A549 (cell line): ENCODE measurements at regions not wholly inside any gene's neighbourhood (a gene's known extent, or its start where the extent isn't known, plus 50 kb on each side); places are given as distances from the start of the nearest gene placed in this dataset.

Source experiments
- ATAC-seq, 2 experiments: fragments of 200-7000 bp in 1 of 2; fragments of >200 bp in 1 of 2; cut with Nextera tagmentation in 1 of 2; cut with Tn5 transposase in 1 of 2; 3 replicates each; pipeline versions ENCODE4 v1.8.0 to v1.9.1; 2018 to 2020; ENCODE audit warnings: mild to moderate bottlenecking in 1 of 2, moderate library complexity in 1 of 2
- CTCF ChIA-PET: fragments of 300-600 bp; sonication (Branson Sonifier 250); formaldehyde crosslinking; extraction: SDS; loops from one replicate; lab custom pipeline; 2021; ENCODE audit warnings: antibody characterized with exemption, inconsistent platforms; lab: Yijun Ruan, JAX
- POLR2A ChIA-PET: fragments of 350-600 bp; formaldehyde crosslinking; extraction: SDS; loops from one replicate; lab custom pipeline; 2021; ENCODE audit warnings: antibody characterized with exemption, inconsistent platforms; lab: Yijun Ruan, JAX
- DNase-seq, 2 experiments: peaks; one replicate each; pipeline versions ENCODE4 v3.0.0 to v3.0.0-alpha.2; 2011 to 2016; ENCODE audit warnings: low read depth in 1 of 2, low spot score in 1 of 2
- FAIRE-seq: peaks from 2 replicates; lab custom pipeline; 2011; peaks lifted over from hg19 to GRCh38; lab: Jason Lieb, UNC
- H3K27ac ChIP-seq, 2 experiments: fragments of >200 bp; sonication (Bioruptor Twin); formaldehyde crosslinking; 3 replicates each; pipeline ENCODE4 v1.5.1; 2016 to 2017
- H3K4me1 ChIP-seq: fragments of >200 bp; sonication (Bioruptor Twin); formaldehyde crosslinking; 3 replicates; pipeline ENCODE4 v1.6.1; 2016
- H3K4me2 ChIP-seq: fragments of >200 bp; sonication (Bioruptor Twin); formaldehyde crosslinking; 3 replicates; pipeline ENCODE4 v1.6.1; 2016
- H3K4me3 ChIP-seq: fragments of >200 bp; sonication (Bioruptor Twin); formaldehyde crosslinking; 3 replicates; pipeline ENCODE4 v1.5.1; 2016
- H3K9me3 ChIP-seq: fragments of >200 bp; sonication (Bioruptor Twin); formaldehyde crosslinking; 3 replicates; pipeline ENCODE4 v1.6.1; 2016
- BHLHE40 ChIP-seq: IDR thresholded peaks from 2 replicates; pipeline ENCODE4 v1.6.1; 2012; ENCODE audit warnings: low read depth, low read length, inconsistent platforms
- CHD2 ChIP-seq: fragments of 150-350 bp; IDR thresholded peaks from 2 replicates; pipeline ENCODE4 v1.6.1; 2014; ENCODE audit warnings: low read length; ENCODE audit not compliant: partially characterized antibody
- CHD4 ChIP-seq: fragments of 200-600 bp; sonication (generic); IDR thresholded peaks from 2 replicates; pipeline ENCODE4 v1.6.1; 2016; ENCODE audit warnings: antibody characterized with exemption, mild to moderate bottlenecking, borderline replicate concordance
- EHF ChIP-seq: fragments of 250-450 bp; sonication (Bioruptor Pico); IDR thresholded peaks from 2 replicates; pipeline ENCODE4 v1.5.0; 2020; ENCODE audit warnings: mild to moderate bottlenecking
- EHMT2 ChIP-seq: fragments of 200-600 bp; sonication (generic); IDR thresholded peaks from 2 replicates; pipeline ENCODE4 v1.6.1; 2016; ENCODE audit warnings: antibody characterized with exemption, low read depth, mild to moderate bottlenecking, moderate library complexity
- EP300 ChIP-seq, 2 experiments: fragments of >200 bp; sonication (Bioruptor Twin); formaldehyde crosslinking; IDR thresholded peaks; 2 replicates in 1 of 2; 3 replicates in 1 of 2; pipeline ENCODE4 v1.6.1; 2016 to 2017
- FOSL2 ChIP-seq, 2 experiments: fragments of 450-650 bp in 1 of 2; fragments of >200 bp in 1 of 2; sonication (Bioruptor Twin) in 1 of 2; formaldehyde crosslinking; IDR thresholded peaks; 2 replicates each; pipeline versions ENCODE4 v1.5.0 to v1.6.1; 2016 to 2020; ENCODE audit warnings: mild to moderate bottlenecking in 1 of 2, moderate library complexity in 1 of 2
- GATA3 ChIP-seq: IDR thresholded peaks from 2 replicates; pipeline ENCODE4 v1.6.1; 2012; ENCODE audit warnings: borderline replicate concordance
- HEYL ChIP-seq: fragments of 250-450 bp; sonication (Bioruptor Pico); IDR thresholded peaks from 2 replicates; pipeline ENCODE4 v1.8.0; 2021; ENCODE audit warnings: mild to moderate bottlenecking, moderate library complexity
- HOXA7 ChIP-seq: fragments of 250-450 bp; sonication (Bioruptor Pico); IDR thresholded peaks from 2 replicates; pipeline ENCODE4 v1.5.0; 2020; ENCODE audit warnings: mild to moderate bottlenecking, moderate library complexity
- KDM1A ChIP-seq: fragments of 200-600 bp; sonication (generic); IDR thresholded peaks from 2 replicates; pipeline ENCODE4 v1.6.1; 2016; ENCODE audit warnings: low read depth, mild to moderate bottlenecking
- KDM5A ChIP-seq: fragments of 200-600 bp; sonication (generic); IDR thresholded peaks from 2 replicates; pipeline ENCODE4 v1.6.1; 2016; ENCODE audit warnings: antibody characterized with exemption, mild to moderate bottlenecking
- MAFK ChIP-seq: fragments of 450-650 bp; IDR thresholded peaks from 2 replicates; pipeline ENCODE4 v1.6.1; 2014; ENCODE audit not compliant: partially characterized antibody
- MYC ChIP-seq: IDR thresholded peaks from 2 replicates; pipeline ENCODE4 v1.6.1; 2012; ENCODE audit warnings: mild to moderate bottlenecking, inconsistent platforms, low read length, improper control_type of control experiment, borderline replicate concordance
- NFE2L2 ChIP-seq: fragments of 150-350 bp; conservative IDR thresholded peaks from 2 replicates; pipeline ENCODE4 v1.6.1; 2014; ENCODE audit warnings: low read length
- NPAS2 ChIP-seq: fragments of 250-450 bp; sonication (Bioruptor Pico); IDR thresholded peaks from 2 replicates; pipeline ENCODE4 v1.8.0; 2022; ENCODE audit warnings: mild to moderate bottlenecking, moderate library complexity, borderline replicate concordance
- NR3C1 ChIP-seq: fragments of >200 bp; sonication (Bioruptor Twin); formaldehyde crosslinking; IDR thresholded peaks from 3 replicates; pipeline ENCODE4 v1.6.1; 2017
- PHF8 ChIP-seq: fragments of 200-600 bp; sonication (generic); IDR thresholded peaks from 2 replicates; pipeline ENCODE4 v1.6.1; 2016; ENCODE audit warnings: low read depth, mild to moderate bottlenecking, antibody characterized with exemption, moderate library complexity, borderline replicate concordance
- POLR2AphosphoS2 ChIP-seq: conservative IDR thresholded peaks from 2 replicates; pipeline ENCODE4 v1.6.1; 2012; ENCODE audit warnings: low read length, improper control_type of control experiment, inconsistent platforms
- RAD21 ChIP-seq, 2 experiments: fragments of >200 bp in 1 of 2; sonication (Bioruptor Twin) in 1 of 2; formaldehyde crosslinking in 1 of 2; IDR thresholded peaks in 1 of 2; conservative IDR thresholded peaks in 1 of 2; 2 replicates in 1 of 2; 3 replicates in 1 of 2; pipeline ENCODE4 v1.6.1; 2012 to 2018; ENCODE audit warnings: inconsistent platforms in 1 of 2
- RFX5 ChIP-seq: fragments of 450-650 bp; IDR thresholded peaks from 2 replicates; pipeline ENCODE4 v1.7.1; 2014; ENCODE audit warnings: antibody characterized with exemption, mild to moderate bottlenecking, moderate library complexity
- RNF2 ChIP-seq: fragments of 200-600 bp; sonication (generic); IDR thresholded peaks from 2 replicates; pipeline ENCODE4 v1.6.1; 2016; ENCODE audit warnings: low read depth, mild to moderate bottlenecking, antibody characterized with exemption, moderate library complexity, borderline replicate concordance
- SMC3 ChIP-seq: fragments of >200 bp; sonication (Bioruptor Twin); formaldehyde crosslinking; IDR thresholded peaks from 3 replicates; pipeline ENCODE4 v1.6.1; 2018; ENCODE audit warnings: inconsistent platforms
- ZFP36 ChIP-seq: fragments of 450-650 bp; IDR thresholded peaks from 2 replicates; pipeline ENCODE4 v1.6.1; 2014; ENCODE audit warnings: borderline replicate concordance; ENCODE audit not compliant: partially characterized antibody
- ZNF302 ChIP-seq: fragments of 250-450 bp; sonication (Bioruptor Pico); IDR thresholded peaks from 2 replicates; pipeline ENCODE4 v1.9.0; 2021; ENCODE audit warnings: inconsistent platforms, mild to moderate bottlenecking, moderate library complexity
- WGBS: methylation state at CpG from one replicate; pipeline ENCODE4 v1.1.6; 2017; ENCODE audit errors: missing lambda C conversion rate; 5-methylcytosine and 5-hydroxymethylcytosine counted together
- TF ChIP-seq, protein P1 (sequence below): fragments of >200 bp; sonication (Bioruptor Twin); formaldehyde crosslinking; IDR thresholded peaks from 3 replicates; pipeline ENCODE4 v1.5.1; 2016
- TF ChIP-seq, protein P2 (sequence below): fragments of 250-450 bp; sonication (Bioruptor Pico); IDR thresholded peaks from 2 replicates; pipeline ENCODE4 v1.5.0; 2020; ENCODE audit warnings: low read depth, mild to moderate bottlenecking, moderate library complexity
- TF ChIP-seq, protein P3 (sequence below): IDR thresholded peaks from 2 replicates; pipeline ENCODE4 v1.6.1; 2012
- TF ChIP-seq, protein P4 (sequence below): fragments of >200 bp; sonication (Bioruptor Twin); formaldehyde crosslinking; IDR thresholded peaks from 2 replicates; pipeline ENCODE4 v1.6.1; 2016

DNA sequence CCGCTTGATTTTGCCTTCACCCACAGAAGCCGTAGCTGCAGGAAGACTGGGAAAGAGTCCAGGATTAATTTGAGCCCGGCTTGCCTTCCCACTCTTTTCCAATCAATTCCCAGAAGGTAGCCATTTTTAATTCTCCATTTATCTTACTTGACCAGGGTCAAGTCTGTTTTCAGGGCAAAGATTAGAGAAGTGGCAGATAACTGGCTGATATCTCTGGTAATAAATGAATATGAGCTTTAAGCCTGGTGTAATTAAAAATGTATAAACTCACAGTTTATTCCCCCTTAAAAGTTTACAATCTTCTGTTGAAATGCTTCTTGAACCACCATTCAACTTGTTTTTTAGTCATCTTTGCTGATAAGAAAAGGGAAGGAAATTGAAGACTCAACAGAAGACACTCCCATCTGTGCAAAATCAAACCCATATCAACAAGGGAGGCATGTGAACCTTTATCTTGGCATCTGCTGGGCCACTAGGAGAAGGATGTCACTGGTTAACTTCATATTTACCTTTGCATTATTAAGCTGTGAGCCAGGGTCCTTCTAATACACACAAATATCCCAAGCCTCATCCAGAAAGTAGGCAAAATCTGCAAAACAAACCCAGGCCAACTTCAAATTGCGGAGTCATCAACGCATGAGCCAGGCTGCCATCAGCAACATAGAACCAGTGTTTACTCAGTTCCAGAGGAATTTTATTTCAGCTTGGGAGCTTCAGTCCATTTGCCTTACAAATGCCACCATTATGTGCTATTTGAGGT, 314.6 kb upstream of the MAF start (continued):
- peak in 1 of 2 experiments; percentile 13; a peak in 1 of 5 replicates for TF ChIP-seq RAD21 (conservative IDR thresholded peaks at IDR 0.05 in 1 of 2, IDR thresholded peaks at IDR 0.05 in 1 of 2)
- no peak for TF ChIP-seq SMC3
- peak; percentile 54 for TF ChIP-seq MAFK
- TF ChIP-seq CHD4: no peak
- TF ChIP-seq EHF: no peak
- TF ChIP-seq KDM5A: no peak
- TF ChIP-seq, protein P1, sequence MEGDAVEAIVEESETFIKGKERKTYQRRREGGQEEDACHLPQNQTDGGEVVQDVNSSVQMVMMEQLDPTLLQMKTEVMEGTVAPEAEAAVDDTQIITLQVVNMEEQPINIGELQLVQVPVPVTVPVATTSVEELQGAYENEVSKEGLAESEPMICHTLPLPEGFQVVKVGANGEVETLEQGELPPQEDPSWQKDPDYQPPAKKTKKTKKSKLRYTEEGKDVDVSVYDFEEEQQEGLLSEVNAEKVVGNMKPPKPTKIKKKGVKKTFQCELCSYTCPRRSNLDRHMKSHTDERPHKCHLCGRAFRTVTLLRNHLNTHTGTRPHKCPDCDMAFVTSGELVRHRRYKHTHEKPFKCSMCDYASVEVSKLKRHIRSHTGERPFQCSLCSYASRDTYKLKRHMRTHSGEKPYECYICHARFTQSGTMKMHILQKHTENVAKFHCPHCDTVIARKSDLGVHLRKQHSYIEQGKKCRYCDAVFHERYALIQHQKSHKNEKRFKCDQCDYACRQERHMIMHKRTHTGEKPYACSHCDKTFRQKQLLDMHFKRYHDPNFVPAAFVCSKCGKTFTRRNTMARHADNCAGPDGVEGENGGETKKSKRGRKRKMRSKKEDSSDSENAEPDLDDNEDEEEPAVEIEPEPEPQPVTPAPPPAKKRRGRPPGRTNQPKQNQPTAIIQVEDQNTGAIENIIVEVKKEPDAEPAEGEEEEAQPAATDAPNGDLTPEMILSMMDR: no peak
- TF ChIP-seq ZNF302: no peak
- no peak for TF ChIP-seq CHD2
- TF ChIP-seq, protein P2, sequence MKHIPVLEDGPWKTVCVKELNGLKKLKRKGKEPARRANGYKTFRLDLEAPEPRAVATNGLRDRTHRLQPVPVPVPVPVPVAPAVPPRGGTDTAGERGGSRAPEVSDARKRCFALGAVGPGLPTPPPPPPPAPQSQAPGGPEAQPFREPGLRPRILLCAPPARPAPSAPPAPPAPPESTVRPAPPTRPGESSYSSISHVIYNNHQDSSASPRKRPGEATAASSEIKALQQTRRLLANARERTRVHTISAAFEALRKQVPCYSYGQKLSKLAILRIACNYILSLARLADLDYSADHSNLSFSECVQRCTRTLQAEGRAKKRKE (CRISPR knock-in tag): no peak
- no peak for TF ChIP-seq RFX5
- TF ChIP-seq, protein P3, sequence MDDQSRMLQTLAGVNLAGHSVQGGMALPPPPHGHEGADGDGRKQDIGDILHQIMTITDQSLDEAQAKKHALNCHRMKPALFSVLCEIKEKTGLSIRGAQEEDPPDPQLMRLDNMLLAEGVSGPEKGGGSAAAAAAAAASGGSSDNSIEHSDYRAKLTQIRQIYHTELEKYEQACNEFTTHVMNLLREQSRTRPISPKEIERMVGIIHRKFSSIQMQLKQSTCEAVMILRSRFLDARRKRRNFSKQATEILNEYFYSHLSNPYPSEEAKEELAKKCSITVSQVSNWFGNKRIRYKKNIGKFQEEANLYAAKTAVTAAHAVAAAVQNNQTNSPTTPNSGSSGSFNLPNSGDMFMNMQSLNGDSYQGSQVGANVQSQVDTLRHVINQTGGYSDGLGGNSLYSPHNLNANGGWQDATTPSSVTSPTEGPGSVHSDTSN: no peak
- TF ChIP-seq FOSL2 (IDR thresholded peaks at IDR 0.05): no peak
- TF ChIP-seq FOSL2 (CRISPR knock-in tag; IDR thresholded peaks at IDR 0.05): no peak
- TF ChIP-seq HEYL (CRISPR knock-in tag): no peak
- no peak for TF ChIP-seq EHMT2
- no peak for TF ChIP-seq EP300 (IDR thresholded peaks at IDR 0.05)

DNA sequence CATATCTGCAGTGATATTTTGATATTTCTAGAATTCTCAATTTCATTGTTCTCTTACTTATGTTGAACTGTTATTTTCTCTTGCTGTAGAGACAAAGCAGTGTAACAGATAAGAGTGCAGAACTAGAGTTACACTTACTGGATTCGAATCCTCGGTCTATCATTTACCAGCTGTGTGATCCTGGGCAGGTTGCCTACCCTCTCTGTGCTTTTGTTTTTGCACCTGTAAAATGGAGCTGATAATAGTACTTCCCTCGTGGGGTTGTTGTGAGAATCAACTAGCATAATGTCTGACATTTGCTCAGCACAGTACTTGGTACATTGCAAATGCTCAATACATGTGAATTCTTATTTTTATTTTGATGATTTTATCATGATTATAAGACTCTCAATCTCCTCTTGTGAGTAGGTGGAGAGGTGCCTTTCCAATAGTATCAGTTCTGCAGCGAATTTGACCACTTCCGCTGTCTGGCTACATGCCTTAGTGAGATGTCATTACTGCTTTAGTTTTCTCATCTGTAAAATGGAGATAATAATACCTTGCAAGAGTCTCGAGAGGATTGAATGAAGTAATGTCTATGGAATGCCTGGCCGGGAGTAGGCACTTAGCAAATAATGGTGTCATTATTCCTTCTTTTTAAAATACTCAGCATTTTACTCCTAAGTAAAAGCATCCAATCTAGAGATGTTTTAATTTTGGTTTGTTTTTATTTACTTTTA, 312.2 kb upstream of the MAF start:
- no peak for ATAC-seq
- FAIRE-seq: no peak
- POLR2A ChIA-PET: no interaction called here

DNA sequence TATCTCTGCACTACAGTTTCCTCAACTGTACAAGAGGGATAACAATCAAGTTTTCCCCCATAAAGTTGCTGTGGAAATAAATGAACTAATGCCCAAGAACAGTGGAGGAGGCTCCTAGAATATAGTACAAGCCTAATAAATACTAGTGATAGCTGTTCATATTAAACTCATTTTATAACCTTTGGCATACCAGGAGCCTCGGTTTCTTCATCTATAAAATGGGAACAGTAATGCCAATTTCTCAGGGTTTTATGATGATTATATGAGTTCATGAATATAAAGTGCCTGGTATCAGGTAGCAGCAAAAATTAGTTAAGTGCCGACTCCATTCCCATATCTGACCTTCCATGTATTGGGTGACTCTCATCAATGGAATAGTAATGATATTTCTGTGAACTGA, 311.1 kb upstream of the MAF start:
- ATAC-seq: no peak
- no peak for DNase-seq
- H3K4me3 ChIP-seq: no peak overlapping the region
- H3K4me1 ChIP-seq: peaks cover 3% of the 10 kb centered on the region; the same call in 1 of the 3 replicates
- FAIRE-seq: no peak
- CTCF ChIA-PET: no interaction called here
- POLR2A ChIA-PET: no interaction called here
- H3K27ac ChIP-seq: no peak overlapping the region
- no peak overlapping the region for H3K4me2 ChIP-seq
- WGBS: 66% methylated on average over 2 of the region's 2 CpGs
- H3K9me3 ChIP-seq: no peaks in the 10 kb centered on the region
- no peak for TF ChIP-seq POLR2AphosphoS2
- no peak for TF ChIP-seq RNF2
- no peak for TF ChIP-seq PHF8
- TF ChIP-seq BHLHE40: no peak
- TF ChIP-seq, protein P4, sequence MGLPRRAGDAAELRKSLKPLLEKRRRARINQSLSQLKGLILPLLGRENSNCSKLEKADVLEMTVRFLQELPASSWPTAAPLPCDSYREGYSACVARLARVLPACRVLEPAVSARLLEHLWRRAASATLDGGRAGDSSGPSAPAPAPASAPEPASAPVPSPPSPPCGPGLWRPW: no peak
- no peak for TF ChIP-seq NFE2L2
- TF ChIP-seq MYC: no peak
- no peak for TF ChIP-seq EHF
- no peak for TF ChIP-seq RAD21 (conservative IDR thresholded peaks at IDR 0.05 in 1 of 2, IDR thresholded peaks at IDR 0.05 in 1 of 2)
- TF ChIP-seq, protein P3: no peak
- TF ChIP-seq ZNF302: no peak
- TF ChIP-seq NPAS2 (CRISPR knock-in tag): no peak
- no peak for TF ChIP-seq GATA3
- no peak for TF ChIP-seq RFX5
- TF ChIP-seq HEYL (CRISPR knock-in tag): no peak
- TF ChIP-seq HOXA7: no peak
- TF ChIP-seq ZFP36: no peak

More for the DNA sequence above, 312.2 kb upstream of the MAF start:
- WGBS: 52% methylated on average over 7 of the region's 7 CpGs
- TF ChIP-seq NR3C1 (no peak), KDM1A (peak; percentile 33; the same call in 1 of the 2 replicates), ZFP36 (peak; percentile 33), EP300 (IDR thresholded peaks at IDR 0.05) (no peak)
- no peak for DNase-seq
- H3K4me1 ChIP-seq: peaks cover 3% of the 10 kb centered on the region; the same call in 1 of the 3 replicates
- H3K4me2 ChIP-seq: no peak overlapping the region
- no peak overlapping the region for H3K4me3 ChIP-seq
- H3K9me3 ChIP-seq: no peaks in the 10 kb centered on the region
- no peak overlapping the region for H3K27ac ChIP-seq
- CTCF ChIA-PET: no interaction called here
